Breast epithelium (tissue), 4 donors: ENCODE measurements at regions not wholly inside any gene's neighbourhood (a gene's known extent, or its start where the extent isn't known, plus 50 kb on each side); places are given as distances from the start of the nearest gene placed in this dataset.

Source experiments
- DNase-seq, 2 donors: peaks; one replicate each; pipeline ENCODE4 v3.0.0-alpha.2; 2019; ENCODE audit warnings: low spot score in 2 of 2
- H3K27ac ChIP-seq, 2 donors: fragments of 200-600 bp; sonication (generic) in 1 of 2; one replicate each; pipeline ENCODE4 v1.5.1; 2016 to 2019; ENCODE audit warnings: mild to moderate bottlenecking in 1 of 2
- H3K27me3 ChIP-seq, 2 donors: fragments of 200-600 bp; sonication (generic) in 1 of 2; one replicate each; pipeline versions ENCODE4 v1.5.1 to v1.6.0; 2017 to 2019; ENCODE audit warnings: control low read depth in 1 of 2, mild to moderate bottlenecking in 1 of 2
- H3K36me3 ChIP-seq: fragments of 200-600 bp; one replicate; pipeline ENCODE4 v1.5.1; 2019
- H3K4me1 ChIP-seq, 2 donors: fragments of 200-600 bp; sonication (generic); one replicate each; pipeline ENCODE4 v1.5.1; 2016 to 2019; ENCODE audit warnings: control low read depth in 1 of 2
- H3K4me3 ChIP-seq, 3 donors: fragments of 200-600 bp; sonication (generic); 1 replicate in 2 of 3; 2 replicates in 1 of 3; pipeline ENCODE4 v1.5.1; 2016 to 2019; ENCODE audit warnings: mild to moderate bottlenecking in 3 of 3, moderate library complexity in 2 of 3
- H3K9me3 ChIP-seq, 2 donors: fragments of 200-600 bp; sonication (generic) in 1 of 2; one replicate each; pipeline ENCODE4 v1.5.1; 2016 to 2019; ENCODE audit warnings: control low read depth in 1 of 2
- CTCF ChIP-seq, 3 donors: fragments of 450-650 bp; IDR thresholded peaks; one replicate each; pipeline ENCODE4 v1.5.1; 2016 to 2017; ENCODE audit warnings: antibody characterized with exemption in 3 of 3, mild to moderate bottlenecking in 3 of 3, moderate library complexity in 3 of 3
- POLR2A ChIP-seq: fragments of 450-650 bp; IDR thresholded peaks from one replicate; pipeline ENCODE4 v1.6.1; 2016; ENCODE audit warnings: antibody characterized with exemption, mild to moderate bottlenecking, moderate library complexity
- POLR2AphosphoS5 ChIP-seq, 3 donors: sonication (generic); formaldehyde crosslinking; IDR thresholded peaks; one replicate each; pipeline ENCODE4 v1.6.1; 2017; ENCODE audit warnings: antibody characterized with exemption in 3 of 3
- intact Hi-C: fragments of 100-400 bp; cut with DNase I; formaldehyde crosslinking; loops from one replicate; pipeline ENCODE4 v1.15.1; 2023; ENCODE audit warnings: low total_unique reads

GRCh38 chr15:66845266-66845785 is 143.3 kb downstream of the SMAD6 start:
- H3K4me3 ChIP-seq: no peak overlapping the region
- peak overlapping the region; percentile 7 to 33 for H3K27ac ChIP-seq
- intact Hi-C loops: loop anchor here (10.0 kb wide), 1 partner anchor 71 kb away; no protein-coding TSS in a partner anchor
- no peaks in the 10 kb centered on the region for H3K9me3 ChIP-seq
- H3K4me1 ChIP-seq: peaks cover 0 to 7% of the 10 kb centered on the region in 2 donors
- TF ChIP-seq CTCF (IDR thresholded peaks at IDR 0.05) (no peak), POLR2AphosphoS5 (IDR thresholded peaks at IDR 0.05) (no peak), POLR2A (no peak)
- no peaks in the 10 kb centered on the region for H3K36me3 ChIP-seq
- DNase-seq: no peak
- no peaks in the 10 kb centered on the region for H3K27me3 ChIP-seq

GRCh38 chr15:66846031-66846430 is 144.0 kb downstream of the SMAD6 start:
- TF ChIP-seq POLR2A (no peak), CTCF (IDR thresholded peaks at IDR 0.05) (no peak), POLR2AphosphoS5 (IDR thresholded peaks at IDR 0.05) (no peak)
- no peaks in the 10 kb centered on the region for H3K27me3 ChIP-seq
- no peak overlapping the region for H3K4me3 ChIP-seq
- peaks cover 0 to 7% of the 10 kb centered on the region in 2 donors for H3K4me1 ChIP-seq
- DNase-seq: no peak
- no peaks in the 10 kb centered on the region for H3K9me3 ChIP-seq
- intact Hi-C loops: loop anchor here (10.0 kb wide), 1 partner anchor 71 kb away; no protein-coding TSS in a partner anchor
- no peak overlapping the region for H3K27ac ChIP-seq
- H3K36me3 ChIP-seq: no peaks in the 10 kb centered on the region

GRCh38 chr15:66846811-66847210 is 144.8 kb downstream of the SMAD6 start:
- H3K4me3 ChIP-seq: no peak overlapping the region
- no peaks in the 10 kb centered on the region for H3K9me3 ChIP-seq
- peaks cover 0 to 7% of the 10 kb centered on the region in 2 donors for H3K4me1 ChIP-seq
- DNase-seq: no peak
- TF ChIP-seq CTCF (IDR thresholded peaks at IDR 0.05): no peak
- no peak for TF ChIP-seq POLR2A
- TF ChIP-seq POLR2AphosphoS5 (IDR thresholded peaks at IDR 0.05): no peak
- H3K36me3 ChIP-seq: no peaks in the 10 kb centered on the region
- intact Hi-C loops: loop anchor here (10.0 kb wide), 1 partner anchor 72 kb away; no protein-coding TSS in a partner anchor
- H3K27ac ChIP-seq: no peak overlapping the region
- no peaks in the 10 kb centered on the region for H3K27me3 ChIP-seq

- no peaks in the 10 kb centered on the region for H3K9me3 ChIP-seq
- H3K4me1 ChIP-seq: peaks cover 0 to 7% of the 10 kb centered on the region in 2 donors
- intact Hi-C loops: loop anchor here (10.0 kb wide), 1 partner anchor 73 kb away; no protein-coding TSS in a partner anchor
- no peaks in the 10 kb centered on the region for H3K27me3 ChIP-seq
- no peak overlapping the region for H3K4me3 ChIP-seq
- no peak overlapping the region for H3K27ac ChIP-seq
- no peaks in the 10 kb centered on the region for H3K36me3 ChIP-seq
- no peak for TF ChIP-seq POLR2AphosphoS5 (IDR thresholded peaks at IDR 0.05)
- no peak for TF ChIP-seq POLR2A
- TF ChIP-seq CTCF (IDR thresholded peaks at IDR 0.05): no peak
- DNase-seq: no peak
Measured at GRCh38 chr15:66847565-66847991, 145.5 kb downstream of the SMAD6 start.

- Histone ChIP-seq H3K4me3 (no peak overlapping the region), H3K36me3 (no peaks in the 10 kb centered on the region), H3K9me3 (no peaks in the 10 kb centered on the region), H3K27me3 (no peaks in the 10 kb centered on the region), H3K27ac (no peak overlapping the region), H3K4me1 (peaks cover 0 to 5% of the 10 kb centered on the region in 2 donors)
- TF ChIP-seq CTCF (IDR thresholded peaks at IDR 0.05) (no peak), POLR2A (no peak), POLR2AphosphoS5 (IDR thresholded peaks at IDR 0.05) (no peak)
- no peak for DNase-seq
- intact Hi-C loops: loop anchor here (10.0 kb wide), 1 partner anchor 73 kb away; no protein-coding TSS in a partner anchor
Measured at GRCh38 chr15:66848116-66848515, 146.1 kb downstream of the SMAD6 start.
